HepG2 (cell line): ENCODE measurements at regions not wholly inside any gene's neighbourhood (a gene's known extent, or its start where the extent isn't known, plus 50 kb on each side); places are given as distances from the start of the nearest gene placed in this dataset.

ENCODE experiments used
- MATR3 ChIP-seq: sonication (generic); formaldehyde crosslinking; IDR thresholded peaks from 2 replicates; pipeline ENCODE4 v1.4.0; 2020; ENCODE audit warnings: missing genetic modification reagents
- TAF1 ChIP-seq: sonication (generic); formaldehyde crosslinking; IDR thresholded peaks from 2 replicates; pipeline ENCODE4 v1.4.0; 2020; ENCODE audit warnings: missing genetic modification reagents

- TF ChIP-seq TAF1 (CRISPR knock-in tag) (no peak), MATR3 (CRISPR knock-in tag) (no peak)
Observed at GRCh38 chr18:73093687-73094250, 226.0 kb upstream of the NETO1 start.
